Progenitor cell of endocrine pancreas (in vitro differentiated cells): ENCODE measurements at regions not wholly inside any gene's neighbourhood (a gene's known extent, or its start where the extent isn't known, plus 50 kb on each side); places are given as distances from the start of the nearest gene placed in this dataset. TPM values are rescaled to one million over a fixed set of nuclear protein-coding genes. Genes with fewer than 3 reads are reported as not detected.

Experiments used
- DNase-seq: peaks from one replicate; pipeline ENCODE4 v3.0.0; 2021; ENCODE audit warnings: low spot score; ENCODE audit not compliant: unreplicated experiment
- H3K27ac Mint-ChIP-seq: 2 replicates; pipeline ENCODE4 v1.8.0; 2021; ENCODE audit warnings: mild to moderate bottlenecking, moderate library complexity, mixed read lengths
- H3K27me3 Mint-ChIP-seq: 2 replicates; pipeline ENCODE4 v1.8.0; 2021; ENCODE audit warnings: mixed read lengths
- H3K36me3 Mint-ChIP-seq: 2 replicates; pipeline ENCODE4 v1.8.0; 2022; ENCODE audit warnings: mixed read lengths; ENCODE audit not compliant: insufficient read depth
- H3K4me1 Mint-ChIP-seq: 2 replicates; pipeline ENCODE4 v1.8.0; 2021; ENCODE audit warnings: low read depth, mixed read lengths
- H3K4me3 Mint-ChIP-seq: 2 replicates; pipeline ENCODE4 v1.8.0; 2021; ENCODE audit warnings: low read depth, mild to moderate bottlenecking, moderate library complexity, mixed read lengths
- H3K9me3 Mint-ChIP-seq: 2 replicates; pipeline ENCODE4 v1.8.0; 2021; ENCODE audit warnings: low read depth, mixed read lengths
- CTCF ChIP-seq: fragments of 200-600 bp; sonication (generic); IDR thresholded peaks from one replicate; pipeline ENCODE4 v1.5.0; 2021; ENCODE audit warnings: antibody characterized with exemption, mild to moderate bottlenecking; ENCODE audit not compliant: unreplicated experiment
- microRNA-seq: library from miRNA; unstranded; fragments of <30 nt; microRNA quantifications from one replicate; pipeline ENCODE4 v1.1.0, GENCODE V29; 2020; ENCODE audit warnings: borderline number of aligned reads; ENCODE audit not compliant: unreplicated experiment

GRCh38 chrX:6279277-6279909 is 50.7 kb upstream of the NLGN4X start:
- Mint-ChIP-seq H3K4me3 (no peak overlapping the region), H3K27ac (no peak overlapping the region), H3K4me1 (no peaks in the 10 kb centered on the region), H3K27me3 (peaks cover 24% of the 10 kb centered on the region), H3K9me3 (no peaks in the 10 kb centered on the region), H3K36me3 (no peaks in the 10 kb centered on the region)
- no peak for DNase-seq
- TF ChIP-seq CTCF: no peak

Small RNAs in the stretch of these regions (microRNA-seq; reads per million reads assigned to microRNA genes)
- not detected for gene MIR4770
